Mesenchymal stem cell (in vitro differentiated cells and primary cell): ENCODE measurements at regions not wholly inside any gene's neighbourhood (a gene's known extent, or its start where the extent isn't known, plus 50 kb on each side); places are given as distances from the start of the nearest gene placed in this dataset.

Source experiments
- DNase-seq: peaks from one replicate; pipeline ENCODE4 v3.0.0-alpha.2; 2013
- H2AFZ ChIP-seq: one replicate; pipeline ENCODE4 v1.6.1; 2013; ENCODE audit warnings: low read depth, mild to moderate bottlenecking, control low read depth, inconsistent platforms, low read length, moderate library complexity
- H2AK5ac ChIP-seq: 2 replicates; pipeline ENCODE4 v1.6.1; 2013; ENCODE audit warnings: low read length, moderate library complexity, mild to moderate bottlenecking, inconsistent platforms; ENCODE audit not compliant: severe bottlenecking
- H2BK120ac ChIP-seq: one replicate; pipeline ENCODE4 v1.6.1; 2013; ENCODE audit warnings: low read depth, mild to moderate bottlenecking, inconsistent platforms, low read length, moderate library complexity
- H2BK12ac ChIP-seq, 2 experiments: one replicate each; pipeline ENCODE4 v1.6.1; 2013; ENCODE audit warnings: inconsistent platforms in 2 of 2, low read length in 2 of 2, mild to moderate bottlenecking in 2 of 2, moderate library complexity in 2 of 2, control low read depth in 1 of 2
- H2BK15ac ChIP-seq: one replicate; pipeline ENCODE4 v1.6.1; 2013; ENCODE audit warnings: mild to moderate bottlenecking, low read depth, inconsistent platforms; ENCODE audit not compliant: poor library complexity, severe bottlenecking
- H2BK5ac ChIP-seq: 2 replicates; pipeline ENCODE4 v1.6.1; 2013; ENCODE audit warnings: low read depth, mild to moderate bottlenecking, low read length, control low read depth, inconsistent platforms; ENCODE audit not compliant: poor library complexity, severe bottlenecking
- H3K14ac ChIP-seq, 2 experiments: one replicate each; pipeline ENCODE4 v1.6.1; 2013; ENCODE audit warnings: inconsistent platforms in 2 of 2, low read length in 2 of 2, control low read depth in 1 of 2, mild to moderate bottlenecking in 1 of 2, moderate library complexity in 1 of 2
- H3K18ac ChIP-seq, 2 experiments: one replicate each; pipeline ENCODE4 v1.6.1; 2013; ENCODE audit warnings: inconsistent platforms in 2 of 2, low read length in 2 of 2, control low read depth in 1 of 2, low read depth in 1 of 2, mild to moderate bottlenecking in 1 of 2
- H3K23ac ChIP-seq, 2 experiments: one replicate each; pipeline ENCODE4 v1.6.1; 2013; ENCODE audit warnings: inconsistent platforms in 2 of 2, low read length in 2 of 2, mild to moderate bottlenecking in 2 of 2, moderate library complexity in 2 of 2, control low read depth in 1 of 2
- H3K27ac ChIP-seq: 2 replicates; pipeline ENCODE4 v1.5.1; 2013; ENCODE audit warnings: mild to moderate bottlenecking, moderate library complexity, low read length, control low read depth, inconsistent platforms; ENCODE audit not compliant: poor library complexity, severe bottlenecking
- H3K27me3 ChIP-seq, 2 experiments: 2 replicates each; pipeline versions ENCODE4 v1.6.1 to v1.7.0; 2013; ENCODE audit warnings: low read length in 2 of 2, mild to moderate bottlenecking in 2 of 2, moderate library complexity in 2 of 2, control low read depth in 1 of 2, inconsistent platforms in 1 of 2; ENCODE audit not compliant: control insufficient read depth in 1 of 2, insufficient read depth in 1 of 2
- H3K36me3 ChIP-seq, 2 experiments: 2 replicates each; pipeline versions ENCODE4 v1.6.1 to v1.7.0; 2013; ENCODE audit warnings: low read length in 2 of 2, control low read depth in 1 of 2, inconsistent platforms in 1 of 2, low read depth in 1 of 2, mild to moderate bottlenecking in 1 of 2; ENCODE audit not compliant: insufficient read depth in 2 of 2, control insufficient read depth in 1 of 2
- H3K4ac ChIP-seq, 2 experiments: one replicate each; pipeline ENCODE4 v1.6.1; 2013; ENCODE audit warnings: inconsistent platforms in 2 of 2, low read length in 2 of 2, mild to moderate bottlenecking in 2 of 2, moderate library complexity in 2 of 2, control low read depth in 1 of 2, low read depth in 1 of 2
- H3K4me1 ChIP-seq: 2 replicates; pipeline ENCODE4 v1.6.1; 2013; ENCODE audit warnings: low read depth, low read length, control low read depth; ENCODE audit not compliant: control insufficient read depth, insufficient read depth
- H3K4me2 ChIP-seq: 2 replicates; pipeline ENCODE4 v1.6.1; 2013; ENCODE audit warnings: low read length, mild to moderate bottlenecking, inconsistent platforms; ENCODE audit not compliant: poor library complexity, severe bottlenecking
- H3K4me3 ChIP-seq, 2 experiments: 2 replicates each; pipeline versions ENCODE4 v1.5.1 to v1.7.0; 2013; ENCODE audit warnings: low read length in 2 of 2, mild to moderate bottlenecking in 2 of 2, control low read depth in 1 of 2, low read depth in 1 of 2; ENCODE audit not compliant: insufficient read depth in 1 of 2
- H3K79me1 ChIP-seq: replicated peaks from 2 replicates; pipeline ENCODE4 v1.6.1; 2013; ENCODE audit warnings: mild to moderate bottlenecking, control low read depth, low read length, inconsistent platforms; ENCODE audit not compliant: poor library complexity, severe bottlenecking
- H3K9ac ChIP-seq: 2 replicates; pipeline ENCODE4 v1.7.0; 2013; ENCODE audit warnings: mild to moderate bottlenecking, low read length, moderate library complexity
- H3K9me3 ChIP-seq: 2 replicates; pipeline ENCODE4 v1.7.0; 2013; ENCODE audit warnings: mild to moderate bottlenecking, low read length; ENCODE audit not compliant: control insufficient read depth
- H4K8ac ChIP-seq: one replicate; pipeline ENCODE4 v1.6.1; 2013; ENCODE audit warnings: inconsistent platforms, mild to moderate bottlenecking, low read length, moderate library complexity
- H4K91ac ChIP-seq: one replicate; pipeline ENCODE4 v1.6.1; 2013; ENCODE audit warnings: mild to moderate bottlenecking, low read length, inconsistent platforms
- WGBS: methylation state at CpG from one replicate; pipeline ENCODE4 v1.1.7; 2013; ENCODE audit warnings: mixed read lengths; 5-methylcytosine and 5-hydroxymethylcytosine counted together

GRCh38 chr4:83993774-83994173, 457.9 kb downstream of the GPAT3 start:
- H3K36me3 ChIP-seq, result no peaks in the 10 kb centered on the region
- no peaks in the 10 kb centered on the region for H3K27me3 ChIP-seq
- H2BK12ac ChIP-seq, result no peak overlapping the region
- no peak overlapping the region for H2AFZ ChIP-seq
- no peaks in the 10 kb centered on the region for H3K79me1 ChIP-seq
- H3K14ac ChIP-seq, result no peak overlapping the region
- no peak overlapping the region for H4K8ac ChIP-seq
- H3K9ac ChIP-seq, result no peak overlapping the region
- H2BK15ac ChIP-seq, result no peak overlapping the region
- H3K23ac ChIP-seq, result no peak overlapping the region
- no peak overlapping the region for H3K4ac ChIP-seq
- no peak overlapping the region for H3K4me2 ChIP-seq
- H3K4me3 ChIP-seq, result no peak overlapping the region
- H3K18ac ChIP-seq, result no peak overlapping the region
- no peak overlapping the region for H2BK5ac ChIP-seq
- no peak overlapping the region for H2BK120ac ChIP-seq
- H3K27ac ChIP-seq, result no peak overlapping the region
- peaks cover 4% of the 10 kb centered on the region for H3K9me3 ChIP-seq
- no peak for DNase-seq
- WGBS, result 72% methylated on average over 5 of the region's 7 CpGs
- H3K4me1 ChIP-seq, result no peaks in the 10 kb centered on the region
- H2AK5ac ChIP-seq, result no peak overlapping the region
- H4K91ac ChIP-seq, result no peak overlapping the region

GRCh38 chr4:83989835-83990234, 453.9 kb downstream of the GPAT3 start:
- no peak for DNase-seq
- H3K79me1 ChIP-seq, result no peaks in the 10 kb centered on the region
- H3K9ac ChIP-seq, result no peak overlapping the region
- H3K4me1 ChIP-seq, result no peaks in the 10 kb centered on the region
- H3K27ac ChIP-seq, result no peak overlapping the region
- no peak overlapping the region for H2BK12ac ChIP-seq
- H2BK120ac ChIP-seq, result no peak overlapping the region
- H3K23ac ChIP-seq, result no peak overlapping the region
- no peaks in the 10 kb centered on the region for H3K36me3 ChIP-seq
- H3K4me2 ChIP-seq, result no peak overlapping the region
- H4K8ac ChIP-seq, result no peak overlapping the region
- no peak overlapping the region for H2AK5ac ChIP-seq
- no peak overlapping the region for H2BK5ac ChIP-seq
- no peak overlapping the region for H4K91ac ChIP-seq
- no peak overlapping the region for H3K18ac ChIP-seq
- no peak overlapping the region for H3K4ac ChIP-seq
- H2AFZ ChIP-seq, result no peak overlapping the region
- H3K4me3 ChIP-seq, result no peak overlapping the region
- peaks cover 4% of the 10 kb centered on the region for H3K9me3 ChIP-seq
- no peak overlapping the region for H3K14ac ChIP-seq
- H2BK15ac ChIP-seq, result no peak overlapping the region
- WGBS, result 78% methylated on average over 7 of the region's 7 CpGs
- no peaks in the 10 kb centered on the region for H3K27me3 ChIP-seq

GRCh38 chr4:83981156-83981555, 445.2 kb downstream of the GPAT3 start:
- Histone ChIP-seq H3K79me1 (no peaks in the 10 kb centered on the region), H3K4me1 (no peaks in the 10 kb centered on the region), H3K4ac (no peak overlapping the region), H4K8ac (no peak overlapping the region), H3K23ac (no peak overlapping the region), H2AFZ (no peak overlapping the region), H3K4me2 (no peak overlapping the region), H4K91ac (no peak overlapping the region), H2BK120ac (no peak overlapping the region), H2BK15ac (no peak overlapping the region), H3K27ac (no peak overlapping the region), H2BK12ac (no peak overlapping the region), H2AK5ac (no peak overlapping the region), H3K9ac (no peak overlapping the region), H3K27me3 (no peaks in the 10 kb centered on the region), H3K14ac (no peak overlapping the region), H3K36me3 (no peaks in the 10 kb centered on the region), H3K18ac (no peak overlapping the region), H2BK5ac (no peak overlapping the region), H3K9me3 (no peaks in the 10 kb centered on the region), H3K4me3 (no peak overlapping the region)
- 92% methylated on average over 3 of the region's 4 CpGs for WGBS
- no peak for DNase-seq

- no peak overlapping the region for H3K4me3 ChIP-seq
- H3K9ac ChIP-seq, result no peak overlapping the region
- no peak overlapping the region for H2BK120ac ChIP-seq
- H2BK12ac ChIP-seq, result no peak overlapping the region
- no peaks in the 10 kb centered on the region for H3K36me3 ChIP-seq
- no peak overlapping the region for H3K4me2 ChIP-seq
- no peak overlapping the region for H3K23ac ChIP-seq
- no peaks in the 10 kb centered on the region for H3K79me1 ChIP-seq
- no peak overlapping the region for H2AFZ ChIP-seq
- no peak overlapping the region for H3K14ac ChIP-seq
- no peaks in the 10 kb centered on the region for H3K9me3 ChIP-seq
- no peak overlapping the region for H4K8ac ChIP-seq
- H3K27me3 ChIP-seq, result no peaks in the 10 kb centered on the region
- DNase-seq, result no peak
- H3K18ac ChIP-seq, result no peak overlapping the region
- WGBS, result 91% methylated on average over 3 of the region's 3 CpGs
- H3K27ac ChIP-seq, result no peak overlapping the region
- H3K4me1 ChIP-seq, result no peaks in the 10 kb centered on the region
- H2BK15ac ChIP-seq, result no peak overlapping the region
- no peak overlapping the region for H4K91ac ChIP-seq
- no peak overlapping the region for H2BK5ac ChIP-seq
- H3K4ac ChIP-seq, result no peak overlapping the region
- no peak overlapping the region for H2AK5ac ChIP-seq
Measured at GRCh38 chr4:83979773-83980172, 443.9 kb downstream of the GPAT3 start.
